ENCODE measurements at regions not wholly inside any gene's neighbourhood (a gene's known extent, or its start where the extent isn't known, plus 50 kb on each side); places are given as distances from the start of the nearest gene placed in this dataset.
A peak's percentile ranks its signal among the peaks of the same experiment; 100 is the strongest.

GRCh38 chr2:17309741-17310339 is 208.4 kb downstream of the RAD51AP2 start:
- ATAC-seq (no peak), DNase-seq (peak in 1 of 2 donors; percentile 2)
- Histone ChIP-seq H3K4me1 (ENCODE audit: control insufficient read depth, insufficient read depth, low read length) (no peaks in the 10 kb centered on the region), H3K4me3 (ENCODE audit: low read length) (no peak overlapping the region), H3K27ac (ENCODE audit: low read length) (no peak overlapping the region), H3K27me3 (ENCODE audit: control insufficient read depth, insufficient read depth, low read length) (no peaks in the 10 kb centered on the region), H3K9me3 (ENCODE audit: control insufficient read depth, insufficient read depth, low read length) (no peaks in the 10 kb centered on the region), H3K36me3 (ENCODE audit: control insufficient read depth, insufficient read depth, low read length) (no peaks in the 10 kb centered on the region)
- WGBS (ENCODE audit: insufficient coverage) = 34% methylated on average over 4 of the region's 6 CpGs
- intact Hi-C loops (cut with micrococcal nuclease) = no loop called here
- Mint-ChIP-seq H3K36me3 (no peaks in the 10 kb centered on the region), H3K4me1 (no peaks in the 10 kb centered on the region), H3K27me3 (ENCODE audit: low read depth in 2 of 2) (no peaks in the 10 kb centered on the region), H3K4me3 (no peak overlapping the region), H3K27ac (no peak overlapping the region), H3K9me3 (no peaks in the 10 kb centered on the region)
- TF ChIP-seq CTCF (IDR thresholded peaks at IDR 0.05) = no peak

DNA sequence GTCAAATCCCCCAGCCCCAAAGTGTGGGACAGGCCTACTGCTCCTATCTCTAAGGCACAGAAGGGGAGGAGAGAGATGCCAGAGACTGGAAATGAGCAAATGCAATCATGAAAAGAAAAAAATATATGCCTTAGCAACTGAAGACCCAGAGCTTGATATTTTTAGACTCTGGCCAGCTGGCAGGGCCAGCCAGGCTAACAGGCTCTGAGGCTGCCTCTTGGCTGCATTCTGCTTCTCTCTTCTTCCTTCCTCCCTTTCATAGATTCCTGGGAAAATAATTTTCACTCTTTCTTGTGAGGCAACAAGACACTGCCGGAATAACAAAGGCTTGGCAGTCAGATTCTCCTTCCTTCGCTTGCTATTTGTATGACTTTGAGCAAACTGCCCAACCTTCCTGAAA is 209.1 kb downstream of the RAD51AP2 start:
- ATAC-seq (no peak), DNase-seq (no peak)
- Mint-ChIP-seq H3K27me3 (ENCODE audit: low read depth in 2 of 2) (no peaks in the 10 kb centered on the region), H3K27ac (no peak overlapping the region), H3K36me3 (no peaks in the 10 kb centered on the region), H3K4me3 (no peak overlapping the region), H3K4me1 (no peaks in the 10 kb centered on the region), H3K9me3 (no peaks in the 10 kb centered on the region)
- Histone ChIP-seq H3K4me3 (ENCODE audit: low read length) (no peak overlapping the region), H3K4me1 (ENCODE audit: control insufficient read depth, insufficient read depth, low read length) (no peaks in the 10 kb centered on the region), H3K27me3 (ENCODE audit: control insufficient read depth, insufficient read depth, low read length) (no peaks in the 10 kb centered on the region), H3K9me3 (ENCODE audit: control insufficient read depth, insufficient read depth, low read length) (no peaks in the 10 kb centered on the region), H3K36me3 (ENCODE audit: control insufficient read depth, insufficient read depth, low read length) (no peaks in the 10 kb centered on the region), H3K27ac (ENCODE audit: low read length) (no peak overlapping the region)
- no peak for TF ChIP-seq CTCF (IDR thresholded peaks at IDR 0.05)
- intact Hi-C loops (cut with micrococcal nuclease) = no loop called here
- WGBS (ENCODE audit: insufficient coverage) = 86% methylated on average over 2 of the region's 2 CpGs

GRCh38 chr2:17306706-17307105 is 211.5 kb downstream of the RAD51AP2 start:
- Mint-ChIP-seq H3K27ac (no peak overlapping the region), H3K27me3 (ENCODE audit: low read depth in 2 of 2) (no peaks in the 10 kb centered on the region), H3K36me3 (no peaks in the 10 kb centered on the region), H3K9me3 (no peaks in the 10 kb centered on the region), H3K4me1 (no peaks in the 10 kb centered on the region), H3K4me3 (no peak overlapping the region)
- Histone ChIP-seq H3K9me3 (ENCODE audit: control insufficient read depth, insufficient read depth, low read length) (no peaks in the 10 kb centered on the region), H3K4me1 (ENCODE audit: control insufficient read depth, insufficient read depth, low read length) (no peaks in the 10 kb centered on the region), H3K36me3 (ENCODE audit: control insufficient read depth, insufficient read depth, low read length) (no peaks in the 10 kb centered on the region), H3K4me3 (ENCODE audit: low read length) (no peak overlapping the region), H3K27ac (ENCODE audit: low read length) (no peak overlapping the region), H3K27me3 (ENCODE audit: control insufficient read depth, insufficient read depth, low read length) (no peaks in the 10 kb centered on the region)
- TF ChIP-seq CTCF (IDR thresholded peaks at IDR 0.05) = no peak
- DNase-seq (no peak), ATAC-seq (no peak)
- WGBS (ENCODE audit: insufficient coverage) = 94% methylated on average over 2 of the region's 2 CpGs
- intact Hi-C loops (cut with micrococcal nuclease) = no loop called here

DNA sequence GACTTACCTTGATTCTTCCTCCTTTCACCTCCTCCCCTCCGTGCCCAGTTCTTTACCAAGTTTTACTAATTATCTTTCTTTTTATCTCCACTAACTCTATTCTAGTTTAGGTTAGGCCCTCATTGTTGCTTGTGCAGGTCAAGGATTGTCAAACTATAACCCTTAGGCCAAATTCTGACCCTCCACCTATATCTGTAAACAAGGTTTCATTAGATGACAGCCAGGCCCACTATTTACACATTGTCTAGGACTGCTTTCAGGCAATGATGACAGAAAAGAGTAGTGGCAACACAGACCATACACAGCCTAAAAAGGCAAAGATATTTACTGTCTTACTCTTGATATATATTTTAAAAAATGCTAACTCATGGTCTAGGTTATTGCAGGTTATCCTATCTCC is 212.0 kb downstream of the RAD51AP2 start:
- no peaks in the 10 kb centered on the region for H3K27me3 Mint-ChIP-seq (ENCODE audit: low read depth in 2 of 2)
- H3K4me1 Mint-ChIP-seq = no peaks in the 10 kb centered on the region
- no peaks in the 10 kb centered on the region for H3K36me3 ChIP-seq (ENCODE audit: control insufficient read depth, insufficient read depth, low read length)
- H3K4me3 Mint-ChIP-seq = no peak overlapping the region
- no peaks in the 10 kb centered on the region for H3K4me1 ChIP-seq (ENCODE audit: control insufficient read depth, insufficient read depth, low read length)
- no peaks in the 10 kb centered on the region for H3K36me3 Mint-ChIP-seq
- TF ChIP-seq CTCF (IDR thresholded peaks at IDR 0.05) = no peak
- H3K4me3 ChIP-seq (ENCODE audit: low read length) = no peak overlapping the region
- ATAC-seq (no peak), DNase-seq (no peak)
- H3K9me3 Mint-ChIP-seq = peaks cover 3 to 4% of the 10 kb centered on the region in 2 donors
- WGBS (ENCODE audit: insufficient coverage) = 100% methylated on average over 1 of the region's 1 CpG
- no peak overlapping the region for H3K27ac Mint-ChIP-seq
- H3K27me3 ChIP-seq (ENCODE audit: control insufficient read depth, insufficient read depth, low read length) = no peaks in the 10 kb centered on the region
- no peak overlapping the region for H3K27ac ChIP-seq (ENCODE audit: low read length)
- intact Hi-C loops (cut with micrococcal nuclease) = no loop called here
- no peaks in the 10 kb centered on the region for H3K9me3 ChIP-seq (ENCODE audit: control insufficient read depth, insufficient read depth, low read length)
